ENCODE measurements at regions not wholly inside any gene's neighbourhood (a gene's known extent, or its start where the extent isn't known, plus 50 kb on each side); places are given as distances from the start of the nearest gene placed in this dataset.

GRCh38 chr2:15049096-15049993, 416.8 kb downstream of the LRATD1 start:
- Histone ChIP-seq H3K9me3 (no peaks in the 10 kb centered on the region), H3K27me3 (no peaks in the 10 kb centered on the region), H3K27ac (no peak overlapping the region), H3K4me3 (no peak overlapping the region), H3K4me1 (no peaks in the 10 kb centered on the region), H3K36me3 (no peaks in the 10 kb centered on the region)
- WGBS, 2 donors (ENCODE audit: low coverage in 1 of 2) = 80 to 100% methylated on average over 1 of the region's 14 CpGs
- no peak for TF ChIP-seq POLR2A (IDR thresholded peaks at IDR 0.05)
- TF ChIP-seq POLR2AphosphoS5 (IDR thresholded peaks at IDR 0.05) = no peak
- no peak for TF ChIP-seq EP300 (IDR thresholded peaks at IDR 0.05)
- TF ChIP-seq, protein P1, sequence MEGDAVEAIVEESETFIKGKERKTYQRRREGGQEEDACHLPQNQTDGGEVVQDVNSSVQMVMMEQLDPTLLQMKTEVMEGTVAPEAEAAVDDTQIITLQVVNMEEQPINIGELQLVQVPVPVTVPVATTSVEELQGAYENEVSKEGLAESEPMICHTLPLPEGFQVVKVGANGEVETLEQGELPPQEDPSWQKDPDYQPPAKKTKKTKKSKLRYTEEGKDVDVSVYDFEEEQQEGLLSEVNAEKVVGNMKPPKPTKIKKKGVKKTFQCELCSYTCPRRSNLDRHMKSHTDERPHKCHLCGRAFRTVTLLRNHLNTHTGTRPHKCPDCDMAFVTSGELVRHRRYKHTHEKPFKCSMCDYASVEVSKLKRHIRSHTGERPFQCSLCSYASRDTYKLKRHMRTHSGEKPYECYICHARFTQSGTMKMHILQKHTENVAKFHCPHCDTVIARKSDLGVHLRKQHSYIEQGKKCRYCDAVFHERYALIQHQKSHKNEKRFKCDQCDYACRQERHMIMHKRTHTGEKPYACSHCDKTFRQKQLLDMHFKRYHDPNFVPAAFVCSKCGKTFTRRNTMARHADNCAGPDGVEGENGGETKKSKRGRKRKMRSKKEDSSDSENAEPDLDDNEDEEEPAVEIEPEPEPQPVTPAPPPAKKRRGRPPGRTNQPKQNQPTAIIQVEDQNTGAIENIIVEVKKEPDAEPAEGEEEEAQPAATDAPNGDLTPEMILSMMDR (IDR thresholded peaks at IDR 0.05) = no peak
- ATAC-seq = no peak

- no peaks in the 10 kb centered on the region for H3K36me3 ChIP-seq
- no peak overlapping the region for H3K27ac ChIP-seq
- no peaks in the 10 kb centered on the region for H3K27me3 ChIP-seq
- TF ChIP-seq EP300 (IDR thresholded peaks at IDR 0.05) (no peak), POLR2A (IDR thresholded peaks at IDR 0.05) (no peak)
- TF ChIP-seq, protein P1 (IDR thresholded peaks at IDR 0.05) = no peak
- ATAC-seq = no peak
- no peaks in the 10 kb centered on the region for H3K4me1 ChIP-seq
- no peak overlapping the region for H3K4me3 ChIP-seq
- no peaks in the 10 kb centered on the region for H3K9me3 ChIP-seq
- 89 to 100% methylated on average over 1 of the region's 4 CpGs for WGBS, 2 donors (ENCODE audit: low coverage in 1 of 2)
Observed at GRCh38 chr2:15050483-15050882, 418.0 kb downstream of the LRATD1 start.

- TF ChIP-seq POLR2AphosphoS5 (IDR thresholded peaks at IDR 0.05) (no peak), EP300 (IDR thresholded peaks at IDR 0.05) (no peak), POLR2A (IDR thresholded peaks at IDR 0.05) (no peak)
- TF ChIP-seq, protein P1 (IDR thresholded peaks at IDR 0.05) = no peak
- ATAC-seq = no peak
- 65 to 75% methylated on average over 3 to 4 of the region's 5 CpGs for WGBS, 2 donors (ENCODE audit: low coverage in 1 of 2)
Observed at GRCh38 chr2:15053542-15053941, 421.0 kb downstream of the LRATD1 start.

DNA sequence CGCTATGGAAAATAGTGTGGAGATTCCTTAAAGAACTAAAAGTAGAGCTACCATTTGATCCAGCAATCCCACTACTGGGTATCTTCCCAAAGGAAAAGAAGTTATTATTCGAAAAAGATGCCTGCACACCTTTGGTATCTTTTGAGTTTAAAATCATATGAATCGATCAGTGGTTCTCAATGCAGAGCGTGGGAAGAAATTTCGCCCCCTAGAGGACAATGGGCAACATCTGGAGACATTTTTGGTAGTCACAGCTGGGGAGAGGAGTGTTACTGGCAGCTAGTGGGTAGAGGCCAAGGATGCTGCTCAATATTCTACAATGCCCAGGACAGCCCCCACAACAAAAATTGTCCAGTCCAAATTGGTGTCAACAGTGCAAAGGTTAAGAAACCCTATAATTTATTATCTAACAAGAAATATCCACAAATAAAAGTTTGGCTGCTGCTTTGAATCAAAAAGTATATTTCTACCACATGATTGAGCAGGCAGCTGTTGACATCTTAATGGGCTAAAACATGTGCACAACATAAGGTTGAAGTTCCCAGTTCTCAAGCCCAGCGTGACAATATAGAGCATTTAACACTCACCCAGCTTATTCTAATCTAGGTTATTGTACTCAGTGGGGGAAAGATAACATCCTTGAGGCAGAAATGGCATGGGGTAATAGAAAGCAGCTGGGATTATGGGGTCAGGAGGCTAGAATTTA, 425.7 kb downstream of the LRATD1 start:
- WGBS, 2 donors (ENCODE audit: low coverage in 1 of 2) = 69 to 75% methylated on average over 6 of the region's 6 CpGs
- no peak overlapping the region for H3K27ac ChIP-seq
- H3K4me1 ChIP-seq = no peaks in the 10 kb centered on the region
- no peaks in the 10 kb centered on the region for H3K27me3 ChIP-seq
- TF ChIP-seq EP300 (IDR thresholded peaks at IDR 0.05) = no peak
- TF ChIP-seq, protein P1 (IDR thresholded peaks at IDR 0.05) = no peak
- TF ChIP-seq POLR2AphosphoS5 (IDR thresholded peaks at IDR 0.05) = no peak
- TF ChIP-seq POLR2A (IDR thresholded peaks at IDR 0.05) = no peak
- H3K4me3 ChIP-seq = no peak overlapping the region
- no peaks in the 10 kb centered on the region for H3K36me3 ChIP-seq
- H3K9me3 ChIP-seq = no peaks in the 10 kb centered on the region
- ATAC-seq = no peak

More at GRCh38 chr2:15053542-15053941, 421.0 kb downstream of the LRATD1 start:
- Histone ChIP-seq H3K4me3 (no peak overlapping the region), H3K36me3 (no peaks in the 10 kb centered on the region), H3K4me1 (no peaks in the 10 kb centered on the region), H3K27ac (no peak overlapping the region), H3K27me3 (no peaks in the 10 kb centered on the region), H3K9me3 (no peaks in the 10 kb centered on the region)
